Activated naive CD8-positive, alpha-beta T cell (primary cell): ENCODE measurements at regions not wholly inside any gene's neighbourhood (a gene's known extent, or its start where the extent isn't known, plus 50 kb on each side); places are given as distances from the start of the nearest gene placed in this dataset.
"Not testable (repeated sequence)": the region's sequence is repeated elsewhere in the genome, so short reads cannot be mapped to it uniquely, and the experiment has no call there.

Experiments used
- H3K27ac Mint-ChIP-seq: one replicate; pipeline ENCODE4 v1.8.0; 2021; ENCODE audit warnings: mixed read lengths
- H3K27me3 Mint-ChIP-seq: one replicate; pipeline ENCODE4 v1.8.0; 2021; ENCODE audit warnings: mixed read lengths
- H3K36me3 Mint-ChIP-seq: one replicate; pipeline ENCODE4 v1.8.0; 2021; ENCODE audit warnings: mixed read lengths
- H3K4me1 Mint-ChIP-seq: one replicate; pipeline ENCODE4 v1.8.0; 2021; ENCODE audit warnings: low read depth, mixed read lengths
- H3K4me3 Mint-ChIP-seq: one replicate; pipeline ENCODE4 v1.8.0; 2021; ENCODE audit warnings: mild to moderate bottlenecking, mixed read lengths
- H3K9me3 Mint-ChIP-seq: one replicate; pipeline ENCODE4 v1.8.0; 2021; ENCODE audit warnings: low read depth, mixed read lengths

GRCh38 chr22:47533961-47534803 is 771.7 kb downstream of the TBC1D22A start:
- Mint-ChIP-seq H3K4me3 (no peak overlapping the region), H3K27me3 (peaks cover 2% of the 10 kb centered on the region), H3K27ac (no peak overlapping the region), H3K9me3 (no peaks in the 10 kb centered on the region), H3K4me1 (no peaks in the 10 kb centered on the region), H3K36me3 (no peaks in the 10 kb centered on the region)

GRCh38 chr22:47517062-47517461 is 754.6 kb downstream of the TBC1D22A start:
- no peaks in the 10 kb centered on the region for H3K36me3 Mint-ChIP-seq
- no peaks in the 10 kb centered on the region for H3K4me1 Mint-ChIP-seq
- H3K9me3 Mint-ChIP-seq: no peaks in the 10 kb centered on the region
- no peak overlapping the region for H3K4me3 Mint-ChIP-seq
- H3K27me3 Mint-ChIP-seq: peaks cover 7% of the 10 kb centered on the region
- no peak overlapping the region for H3K27ac Mint-ChIP-seq

GRCh38 chr22:47515384-47516125 is 753.1 kb downstream of the TBC1D22A start:
- no peaks in the 10 kb centered on the region for H3K36me3 Mint-ChIP-seq
- H3K27me3 Mint-ChIP-seq: peaks cover 7% of the 10 kb centered on the region
- no peak overlapping the region for H3K4me3 Mint-ChIP-seq
- H3K9me3 Mint-ChIP-seq: no peaks in the 10 kb centered on the region
- H3K4me1 Mint-ChIP-seq: no peaks in the 10 kb centered on the region
- no peak overlapping the region for H3K27ac Mint-ChIP-seq

DNA sequence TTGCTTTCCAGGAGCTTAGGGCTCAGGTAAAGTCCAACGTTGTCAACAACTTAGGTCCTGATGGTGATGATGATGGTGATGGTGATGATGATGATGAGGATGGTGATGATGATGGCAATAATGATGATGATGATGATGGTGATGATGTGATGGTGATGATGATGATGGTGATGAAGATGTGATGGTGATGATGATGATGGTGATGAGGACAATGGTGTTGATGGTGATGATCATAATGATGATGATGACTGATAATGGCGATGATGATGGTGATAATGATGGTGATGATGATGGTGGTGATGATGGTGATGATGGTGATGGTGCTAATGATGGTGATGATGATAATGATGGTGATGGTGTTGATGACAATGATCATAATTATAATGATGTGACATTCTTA is 750.2 kb downstream of the TBC1D22A start:
- Mint-ChIP-seq H3K27ac (no peak overlapping the region), H3K4me1 (no peaks in the 10 kb centered on the region), H3K27me3 (peaks cover 7% of the 10 kb centered on the region), H3K9me3 (no peaks in the 10 kb centered on the region), H3K4me3 (no peak overlapping the region), H3K36me3 (no peaks in the 10 kb centered on the region)

DNA sequence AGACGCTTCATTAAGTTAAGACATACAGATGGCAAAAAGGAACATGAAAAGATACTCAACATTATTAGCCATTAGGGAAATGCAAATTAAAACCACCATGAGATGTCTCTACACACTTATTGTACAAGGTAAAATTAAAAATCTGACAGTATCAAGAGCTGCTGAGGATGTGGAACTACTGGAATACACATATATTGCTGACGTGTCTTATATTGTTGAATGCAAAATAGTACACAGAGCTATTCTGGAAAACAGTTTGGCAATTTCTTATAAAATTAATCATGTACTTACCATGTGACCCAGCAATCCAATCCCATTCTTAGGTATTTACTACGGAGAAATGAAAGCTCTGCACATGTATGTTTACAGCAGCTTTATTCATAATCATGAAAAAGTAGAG is 742.5 kb downstream of the TBC1D22A start:
- Mint-ChIP-seq H3K27me3 (peaks cover 4% of the 10 kb centered on the region), H3K36me3 (no peaks in the 10 kb centered on the region), H3K4me1 (no peaks in the 10 kb centered on the region), H3K4me3 (no peak overlapping the region), H3K27ac (no peak overlapping the region), H3K9me3 (peaks cover 14% of the 10 kb centered on the region)

GRCh38 chr22:47498969-47499495 is 736.6 kb downstream of the TBC1D22A start:
- Mint-ChIP-seq H3K36me3 (no peaks in the 10 kb centered on the region), H3K4me1 (peaks cover 18% of the 10 kb centered on the region), H3K4me3 (no peak overlapping the region), H3K27me3 (peaks cover 4% of the 10 kb centered on the region), H3K27ac (no peak overlapping the region), H3K9me3 (peaks cover 22% of the 10 kb centered on the region)

DNA sequence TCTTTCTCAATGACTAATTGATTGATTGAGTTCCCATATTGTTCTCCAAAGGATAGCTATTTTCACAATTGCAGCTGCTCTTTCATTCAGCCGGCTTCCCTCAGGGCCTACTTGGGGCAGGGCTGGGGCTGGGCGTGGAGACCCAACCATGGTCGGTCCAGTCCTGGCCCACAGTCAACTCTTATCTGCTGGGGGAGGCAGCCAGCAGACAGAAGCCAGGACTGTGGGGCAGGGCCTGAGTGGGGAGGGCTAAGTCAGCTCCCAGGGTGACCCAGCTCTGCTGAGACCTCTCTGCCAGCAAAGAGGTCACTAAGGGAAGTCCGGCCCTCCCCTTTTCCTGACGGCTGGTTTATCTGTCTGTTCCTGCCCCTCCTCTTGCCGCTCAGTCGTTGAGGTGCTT is 735.2 kb downstream of the TBC1D22A start:
- H3K27ac Mint-ChIP-seq: no peak overlapping the region
- no peaks in the 10 kb centered on the region for H3K36me3 Mint-ChIP-seq
- peaks cover 2% of the 10 kb centered on the region for H3K27me3 Mint-ChIP-seq
- peaks cover 25% of the 10 kb centered on the region for H3K4me1 Mint-ChIP-seq
- no peak overlapping the region for H3K4me3 Mint-ChIP-seq
- H3K9me3 Mint-ChIP-seq: peaks cover 22% of the 10 kb centered on the region

DNA sequence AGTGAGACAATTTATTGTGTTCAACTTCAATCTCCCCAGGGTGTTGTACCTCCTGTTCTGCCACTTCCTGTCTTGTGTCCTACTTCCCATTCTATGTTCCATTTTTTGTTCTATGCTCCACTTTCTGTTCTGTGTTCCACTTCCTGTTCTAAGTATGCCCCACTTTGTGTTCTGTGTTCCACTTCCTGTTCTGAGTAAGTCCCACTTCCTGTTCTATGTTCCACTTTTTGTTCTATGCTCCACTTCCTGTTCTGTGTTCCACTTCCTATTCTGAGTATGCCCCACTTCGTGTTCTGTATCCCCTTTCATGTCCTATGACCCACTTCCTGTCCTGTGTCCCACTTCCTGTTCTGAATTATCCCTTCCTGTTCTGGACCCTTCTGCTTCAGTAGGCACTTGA is 732.7 kb downstream of the TBC1D22A start:
- H3K4me3 Mint-ChIP-seq: no peak overlapping the region
- peaks cover 8% of the 10 kb centered on the region for H3K9me3 Mint-ChIP-seq
- H3K36me3 Mint-ChIP-seq: no peaks in the 10 kb centered on the region
- H3K4me1 Mint-ChIP-seq: peaks cover 25% of the 10 kb centered on the region
- H3K27ac Mint-ChIP-seq: peak overlapping the region; percentile 62
- peaks cover 2% of the 10 kb centered on the region for H3K27me3 Mint-ChIP-seq

- not testable (repeated sequence) for H3K4me3 Mint-ChIP-seq, H3K27me3 Mint-ChIP-seq, H3K9me3 Mint-ChIP-seq, H3K36me3 Mint-ChIP-seq, H3K27ac Mint-ChIP-seq, H3K4me1 Mint-ChIP-seq
These were observed 725.7 kb downstream of the TBC1D22A start for GRCh38 chr22:47488131-47488530.

- Mint-ChIP-seq H3K27ac (no peak overlapping the region), H3K4me1 (no peaks in the 10 kb centered on the region), H3K4me3 (peak overlapping the region; percentile 22), H3K9me3 (no peaks in the 10 kb centered on the region), H3K27me3 (peaks cover 3% of the 10 kb centered on the region), H3K36me3 (no peaks in the 10 kb centered on the region)
These were observed 724.3 kb downstream of the TBC1D22A start for GRCh38 chr22:47486569-47487312.

DNA sequence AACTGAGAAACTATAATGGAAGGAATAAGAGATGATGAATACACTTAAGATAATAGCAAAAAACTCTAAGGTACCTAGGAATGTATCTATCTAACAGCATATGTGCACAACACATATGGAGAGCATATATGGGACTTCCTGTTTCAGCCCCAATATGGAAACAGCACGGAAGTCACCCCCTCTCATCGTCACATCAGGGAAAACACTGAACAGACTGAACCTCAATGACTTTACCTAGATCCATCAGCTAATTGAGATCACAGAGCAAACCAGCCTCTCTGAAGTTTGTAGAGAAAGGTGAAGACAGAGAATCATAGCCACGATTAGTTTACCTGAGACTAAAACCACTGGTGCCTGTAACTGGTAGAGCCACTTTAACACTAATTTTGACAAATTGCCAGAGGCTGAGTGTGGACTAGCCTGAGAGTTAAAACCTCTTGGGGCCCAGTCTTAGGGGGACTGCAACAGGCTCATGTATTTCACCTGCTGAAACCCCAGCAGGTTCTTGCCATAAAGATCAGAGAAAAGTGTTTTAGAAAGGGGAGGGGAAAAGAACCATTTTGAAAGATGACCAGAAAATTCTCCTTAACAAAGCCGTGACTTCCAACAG is 722.6 kb downstream of the TBC1D22A start:
- Mint-ChIP-seq H3K27ac (no peak overlapping the region), H3K9me3 (no peaks in the 10 kb centered on the region), H3K4me1 (no peaks in the 10 kb centered on the region), H3K4me3 (no peak overlapping the region), H3K27me3 (peaks cover 5% of the 10 kb centered on the region), H3K36me3 (no peaks in the 10 kb centered on the region)

GRCh38 chr22:47476231-47476630 is 713.8 kb downstream of the TBC1D22A start:
- no peaks in the 10 kb centered on the region for H3K36me3 Mint-ChIP-seq
- H3K4me1 Mint-ChIP-seq: peaks cover 16% of the 10 kb centered on the region
- H3K9me3 Mint-ChIP-seq: no peaks in the 10 kb centered on the region

DNA sequence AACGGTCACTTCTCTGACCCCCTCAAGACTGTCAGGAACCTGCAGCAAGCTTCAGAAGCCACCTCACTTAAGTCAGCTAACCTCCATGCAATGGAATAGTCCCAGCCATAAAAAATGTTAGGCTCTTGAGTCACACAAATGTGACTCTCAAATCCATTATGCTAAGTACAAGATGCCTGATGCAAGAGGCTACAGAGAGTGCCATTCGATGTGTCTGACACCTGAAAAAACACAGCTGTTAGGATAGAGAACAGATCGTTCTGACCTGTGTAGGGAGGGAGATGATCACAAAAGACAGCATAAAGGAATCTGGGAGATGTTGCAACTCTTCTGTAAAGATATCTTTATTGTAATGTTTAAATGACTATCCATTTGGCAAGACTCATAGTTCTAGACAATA is 712.4 kb downstream of the TBC1D22A start:
- H3K9me3 Mint-ChIP-seq: no peaks in the 10 kb centered on the region
- peaks cover 11% of the 10 kb centered on the region for H3K27me3 Mint-ChIP-seq
- H3K36me3 Mint-ChIP-seq: no peaks in the 10 kb centered on the region
- H3K27ac Mint-ChIP-seq: no peak overlapping the region
- peaks cover 16% of the 10 kb centered on the region for H3K4me1 Mint-ChIP-seq
- H3K4me3 Mint-ChIP-seq: peak overlapping the region; percentile 24

More at GRCh38 chr22:47476231-47476630, 713.8 kb downstream of the TBC1D22A start:
- peaks cover 14% of the 10 kb centered on the region for H3K27me3 Mint-ChIP-seq
- H3K27ac Mint-ChIP-seq: no peak overlapping the region
- H3K4me3 Mint-ChIP-seq: no peak overlapping the region

DNA sequence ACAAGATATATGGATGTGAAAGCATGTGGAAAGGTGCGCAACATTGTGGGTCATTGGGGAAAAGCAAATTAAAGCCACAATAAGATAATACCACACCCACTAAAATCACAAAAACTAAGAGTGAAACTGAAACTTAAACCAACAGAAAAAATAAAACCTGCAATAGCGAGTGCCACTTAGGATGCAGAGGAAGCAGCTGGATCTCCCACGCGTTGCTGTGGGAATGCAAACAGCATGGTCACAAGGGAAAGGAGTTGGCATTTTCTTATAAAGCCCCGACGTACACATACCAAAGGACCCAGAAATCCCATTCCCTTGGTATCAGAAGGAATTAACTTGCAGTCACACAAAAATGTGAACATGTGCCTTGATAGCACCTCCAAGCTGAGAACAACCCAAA is 712.0 kb downstream of the TBC1D22A start:
- Mint-ChIP-seq H3K4me3 (peak overlapping the region; percentile 24), H3K36me3 (no peaks in the 10 kb centered on the region), H3K4me1 (peaks cover 16% of the 10 kb centered on the region), H3K27ac (no peak overlapping the region), H3K9me3 (no peaks in the 10 kb centered on the region), H3K27me3 (peaks cover 11% of the 10 kb centered on the region)
